ENCODE measurements at regions not wholly inside any gene's neighbourhood (a gene's known extent, or its start where the extent isn't known, plus 50 kb on each side); places are given as distances from the start of the nearest gene placed in this dataset.
"Not testable (repeated sequence)": the region's sequence is repeated elsewhere in the genome, so short reads cannot be mapped to it uniquely, and the experiment has no call there.

DNA sequence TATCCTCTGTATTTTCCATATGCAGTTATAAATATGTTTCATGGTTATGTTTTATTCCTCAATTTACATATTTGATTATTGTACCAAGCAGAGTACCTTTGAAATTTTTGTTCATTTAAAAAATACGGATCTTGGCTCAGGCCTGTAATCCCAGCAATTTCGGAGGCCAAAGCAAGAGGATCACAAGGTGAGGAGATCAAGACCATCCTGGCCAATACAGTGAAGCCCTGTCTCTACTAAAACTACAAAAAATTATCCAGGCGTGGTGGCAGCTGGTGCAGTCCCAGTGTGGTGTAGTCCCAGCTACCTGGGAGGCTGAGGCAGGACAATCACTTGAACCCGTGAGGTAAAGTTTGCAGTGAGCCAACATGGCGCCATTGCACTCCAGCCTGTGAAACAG lies 251.2 kb upstream of the TPTE start:
- not testable (repeated sequence) for DNase-seq
- ATAC-seq: peak; percentile 52

DNA sequence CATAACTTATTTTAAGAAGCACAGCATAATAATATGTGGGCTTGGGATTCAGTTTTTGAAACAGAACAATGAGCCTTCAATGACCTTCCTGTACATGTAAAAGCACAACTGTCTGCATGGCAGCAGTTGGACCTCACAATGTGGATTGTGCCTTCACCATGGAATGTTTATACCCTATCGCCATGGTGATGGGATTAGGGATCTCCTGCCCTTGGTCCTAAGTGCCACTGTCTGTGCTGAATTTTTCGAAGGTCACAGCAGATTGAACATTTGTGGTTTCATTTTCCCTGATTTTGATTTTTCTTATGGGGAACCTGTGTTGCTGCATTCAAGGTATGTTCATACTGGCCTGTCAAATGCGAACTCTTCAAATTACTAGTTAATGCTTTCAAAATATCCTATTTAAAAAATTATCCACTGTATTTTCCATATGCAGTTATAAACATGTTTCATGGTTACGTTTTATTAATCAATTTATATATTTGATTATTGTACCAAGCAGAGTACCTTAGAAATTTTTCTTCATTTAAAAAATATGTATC lies 249.6 kb upstream of the TPTE start:
- not testable (repeated sequence) for DNase-seq, ATAC-seq

DNA sequence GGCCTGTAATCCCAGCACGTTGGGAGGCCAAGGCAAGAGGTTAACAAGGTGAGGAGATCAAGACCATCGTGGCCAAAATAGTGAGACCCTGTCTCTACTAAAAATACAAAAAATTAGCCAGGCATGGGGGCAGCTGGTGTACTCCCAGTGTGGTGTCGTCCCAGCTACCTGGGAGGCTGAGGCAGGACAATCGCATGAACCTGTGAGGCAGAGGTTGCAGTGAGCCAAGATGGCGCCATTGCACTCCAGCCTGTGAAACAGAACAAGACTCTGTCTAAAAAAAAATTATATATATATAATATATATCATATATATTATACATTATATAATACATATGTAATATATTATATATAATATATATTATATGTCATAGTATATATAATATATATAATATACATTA lies 249.2 kb upstream of the TPTE start:
- ATAC-seq (peak; percentile 92), DNase-seq (no peak)

DNA sequence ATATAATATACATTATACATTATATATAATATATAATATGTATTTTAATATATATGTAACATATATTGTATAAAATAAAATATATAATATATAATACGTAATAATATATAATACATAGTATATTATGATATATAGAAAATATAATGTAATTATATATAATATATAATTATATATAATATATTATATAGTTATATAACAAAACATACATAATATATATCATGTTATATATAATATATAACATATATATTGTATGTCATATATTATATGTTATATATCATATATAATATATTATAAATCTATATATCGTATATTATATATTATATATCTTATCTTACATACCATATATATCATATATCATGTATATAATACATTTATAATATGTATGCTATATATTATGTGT lies 248.2 kb upstream of the TPTE start:
- no peak for ATAC-seq
- no peak for DNase-seq

DNA sequence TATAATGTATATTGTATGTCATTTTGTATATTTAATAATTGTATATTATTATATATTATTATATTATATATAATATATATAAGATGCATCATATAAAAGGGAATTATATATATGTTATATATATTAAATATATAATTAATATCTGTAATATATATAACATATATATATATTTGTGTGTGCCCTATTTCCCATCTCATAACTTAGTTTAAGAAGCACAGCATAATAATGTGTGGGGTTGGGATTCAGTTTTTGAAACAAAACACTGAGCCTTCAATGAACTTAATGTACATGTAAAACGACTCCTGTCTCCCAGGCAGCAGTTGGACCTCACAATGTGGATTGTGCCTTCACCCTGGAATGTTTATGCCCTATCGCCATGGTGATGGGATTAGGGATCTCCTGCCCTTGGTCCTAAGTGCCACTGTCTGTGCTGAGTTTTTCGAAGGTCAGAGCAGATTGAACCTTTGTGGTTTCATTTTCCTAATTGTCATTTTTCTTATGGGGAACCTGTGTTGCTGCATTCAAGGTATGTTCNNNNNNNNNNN lies 247.5 kb upstream of the TPTE start:
- DNase-seq (peak; percentile 10), ATAC-seq (peak; percentile 59)
